OCI-LY1 (cell line): ENCODE measurements at regions not wholly inside any gene's neighbourhood (a gene's known extent, or its start where the extent isn't known, plus 50 kb on each side); places are given as distances from the start of the nearest gene placed in this dataset.

ENCODE experiments used
- EZH2 ChIP-seq: fragments of 200-600 bp; sonication (generic), shearing (Covaris generic); IDR thresholded peaks from 2 replicates; pipeline ENCODE4 v1.8.0; 2017; ENCODE audit warnings: borderline replicate concordance, mixed run types, mild to moderate bottlenecking, antibody characterized with exemption, low read length, moderate library complexity, mixed read lengths
- TF ChIP-seq, protein P1 (sequence below): fragments of 200-600 bp; sonication (generic), shearing (Covaris generic); IDR thresholded peaks from 2 replicates; pipeline ENCODE4 v1.5.1; 2017; ENCODE audit warnings: mild to moderate bottlenecking, antibody characterized with exemption, low read length, moderate library complexity, mixed read lengths

DNA sequence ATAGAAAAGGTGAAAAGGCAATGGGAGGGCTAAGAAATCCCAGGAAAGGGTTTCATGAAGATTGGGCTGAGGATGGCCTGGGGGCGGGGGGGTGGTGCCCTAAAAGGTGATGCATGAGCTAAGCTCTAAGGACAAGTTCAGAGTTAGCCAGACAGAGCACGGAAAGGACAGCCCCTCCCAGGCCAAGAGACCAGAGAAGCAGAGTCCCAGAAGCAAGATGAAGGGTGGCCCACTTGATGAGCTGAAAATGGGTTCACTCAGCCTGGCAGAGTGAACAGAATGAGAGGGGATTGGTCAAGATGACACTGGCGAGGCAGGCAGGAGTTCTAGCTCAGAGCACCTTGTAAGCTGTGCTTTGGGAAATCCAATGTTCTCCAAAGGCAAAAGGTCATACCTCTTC, 89.4 kb upstream of the GPR26 start:
- TF ChIP-seq, protein P1, sequence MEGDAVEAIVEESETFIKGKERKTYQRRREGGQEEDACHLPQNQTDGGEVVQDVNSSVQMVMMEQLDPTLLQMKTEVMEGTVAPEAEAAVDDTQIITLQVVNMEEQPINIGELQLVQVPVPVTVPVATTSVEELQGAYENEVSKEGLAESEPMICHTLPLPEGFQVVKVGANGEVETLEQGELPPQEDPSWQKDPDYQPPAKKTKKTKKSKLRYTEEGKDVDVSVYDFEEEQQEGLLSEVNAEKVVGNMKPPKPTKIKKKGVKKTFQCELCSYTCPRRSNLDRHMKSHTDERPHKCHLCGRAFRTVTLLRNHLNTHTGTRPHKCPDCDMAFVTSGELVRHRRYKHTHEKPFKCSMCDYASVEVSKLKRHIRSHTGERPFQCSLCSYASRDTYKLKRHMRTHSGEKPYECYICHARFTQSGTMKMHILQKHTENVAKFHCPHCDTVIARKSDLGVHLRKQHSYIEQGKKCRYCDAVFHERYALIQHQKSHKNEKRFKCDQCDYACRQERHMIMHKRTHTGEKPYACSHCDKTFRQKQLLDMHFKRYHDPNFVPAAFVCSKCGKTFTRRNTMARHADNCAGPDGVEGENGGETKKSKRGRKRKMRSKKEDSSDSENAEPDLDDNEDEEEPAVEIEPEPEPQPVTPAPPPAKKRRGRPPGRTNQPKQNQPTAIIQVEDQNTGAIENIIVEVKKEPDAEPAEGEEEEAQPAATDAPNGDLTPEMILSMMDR: no peak
- no peak for TF ChIP-seq EZH2
